DND-41 (cell line): ENCODE measurements at regions not wholly inside any gene's neighbourhood (a gene's known extent, or its start where the extent isn't known, plus 50 kb on each side); places are given as distances from the start of the nearest gene placed in this dataset.
A peak's percentile ranks its signal among the peaks of the same experiment; 100 is the strongest.

Source experiments
- ATAC-seq: fragments of 200-7000 bp; cut with Tn5 transposase; 3 replicates; pipeline ENCODE4 v1.9.1; 2021; ENCODE audit warnings: low read depth; ENCODE audit not compliant: insufficient read depth
- DNase-seq: peaks from one replicate; pipeline ENCODE4 v3.0.0-alpha.2; 2020
- H2AFZ ChIP-seq: 2 replicates; pipeline ENCODE4 v1.6.0; 2012; ENCODE audit warnings: low read depth, low read length
- H3K27ac ChIP-seq: 2 replicates; pipeline ENCODE4 v1.5.1; 2012; ENCODE audit warnings: low read length, inconsistent platforms
- H3K27me3 ChIP-seq: fragments of 200-600 bp; sonication (generic); 2 replicates; pipeline ENCODE4 v1.6.0; 2012; ENCODE audit warnings: low read length, mild to moderate bottlenecking, inconsistent platforms; ENCODE audit not compliant: insufficient read depth, poor library complexity
- H3K36me3 ChIP-seq: 2 replicates; pipeline ENCODE4 v1.5.1; 2012; ENCODE audit warnings: low read length, inconsistent platforms; ENCODE audit not compliant: insufficient read depth
- H3K4me1 ChIP-seq: 2 replicates; pipeline ENCODE4 v1.5.1; 2012; ENCODE audit warnings: mild to moderate bottlenecking, low read length; ENCODE audit not compliant: insufficient read depth
- H3K4me2 ChIP-seq: 2 replicates; pipeline ENCODE4 v1.6.0; 2012; ENCODE audit warnings: mild to moderate bottlenecking, moderate library complexity, low read length, inconsistent platforms; ENCODE audit not compliant: insufficient read depth
- H3K4me3 ChIP-seq, 2 experiments: fragments of 200-600 bp in 1 of 2; shearing (Covaris generic) in 1 of 2; 2 replicates each; pipeline ENCODE4 v1.5.1; 2012 to 2016; ENCODE audit warnings: inconsistent platforms in 2 of 2, low read length in 2 of 2, mild to moderate bottlenecking in 2 of 2, low read depth in 1 of 2, moderate library complexity in 1 of 2
- H3K79me2 ChIP-seq: 2 replicates; pipeline ENCODE4 v1.6.0; 2012; ENCODE audit warnings: low read length, inconsistent platforms; ENCODE audit not compliant: insufficient read depth
- H3K9ac ChIP-seq: 2 replicates; pipeline ENCODE4 v1.6.0; 2012; ENCODE audit warnings: low read depth, mild to moderate bottlenecking, inconsistent platforms, low read length, moderate library complexity
- H3K9me3 ChIP-seq: 2 replicates; pipeline ENCODE4 v1.5.1; 2012; ENCODE audit warnings: low read length, moderate library complexity, mild to moderate bottlenecking, inconsistent platforms; ENCODE audit not compliant: insufficient read depth, severe bottlenecking
- H4K20me1 ChIP-seq: 2 replicates; pipeline ENCODE4 v1.6.0; 2012; ENCODE audit warnings: low read length; ENCODE audit not compliant: insufficient read depth
- CTCF ChIP-seq: IDR thresholded peaks from 2 replicates; pipeline ENCODE4 v1.5.1; 2012; ENCODE audit warnings: borderline replicate concordance, low read length, moderate library complexity, mild to moderate bottlenecking; ENCODE audit not compliant: poor library complexity, severe bottlenecking; ENCODE audit errors: extremely low read depth
- EZH2 ChIP-seq: IDR thresholded peaks from 3 replicates; pipeline ENCODE4 v1.6.1; 2012; ENCODE audit warnings: borderline replicate concordance, low read depth, mild to moderate bottlenecking, moderate library complexity, low read length, inconsistent platforms; ENCODE audit not compliant: severe bottlenecking

- Histone ChIP-seq H3K9me3 (peaks cover 3% of the 10 kb centered on the region), H3K36me3 (no peaks in the 10 kb centered on the region), H3K9ac (no peak overlapping the region), H4K20me1 (no peaks in the 10 kb centered on the region; the same call in 1 of the 2 replicates), H3K4me2 (no peak overlapping the region), H3K4me3 (no peak overlapping the region), H3K79me2 (no peaks in the 10 kb centered on the region), H2AFZ (no peak overlapping the region), H3K4me1 (no peaks in the 10 kb centered on the region), H3K27me3 (no peaks in the 10 kb centered on the region), H3K27ac (no peak overlapping the region)
- ATAC-seq (no peak), DNase-seq (no peak)
- TF ChIP-seq CTCF: no peak
- TF ChIP-seq EZH2: no peak
These were observed 100.7 kb upstream of the ACTRT2 start for GRCh38 chr1:2920421-2921015.

- DNase-seq (peak; percentile 17), ATAC-seq (peak; percentile 66; the same call in 2 of the 3 replicates)
- no peaks in the 10 kb centered on the region for H3K27me3 ChIP-seq
- no peak overlapping the region for H3K4me2 ChIP-seq
- H3K36me3 ChIP-seq: no peaks in the 10 kb centered on the region
- no peak overlapping the region for H3K9ac ChIP-seq
- H4K20me1 ChIP-seq: no peaks in the 10 kb centered on the region; the same call in 1 of the 2 replicates
- H2AFZ ChIP-seq: no peak overlapping the region
- H3K4me1 ChIP-seq: no peaks in the 10 kb centered on the region
- H3K79me2 ChIP-seq: no peaks in the 10 kb centered on the region
- no peaks in the 10 kb centered on the region for H3K9me3 ChIP-seq
- peak; percentile 75 for TF ChIP-seq CTCF
- no peak for TF ChIP-seq EZH2
- no peak overlapping the region for H3K4me3 ChIP-seq
- no peak overlapping the region for H3K27ac ChIP-seq
These were observed 99.1 kb upstream of the ACTRT2 start for GRCh38 chr1:2921970-2922686.

GRCh38 chr1:2923351-2923750 lies 97.9 kb upstream of the ACTRT2 start:
- Histone ChIP-seq H3K9me3 (no peaks in the 10 kb centered on the region), H3K4me3 (no peak overlapping the region), H2AFZ (no peak overlapping the region), H4K20me1 (no peaks in the 10 kb centered on the region; the same call in 1 of the 2 replicates), H3K4me1 (no peaks in the 10 kb centered on the region), H3K27ac (no peak overlapping the region), H3K36me3 (no peaks in the 10 kb centered on the region), H3K79me2 (no peaks in the 10 kb centered on the region), H3K27me3 (no peaks in the 10 kb centered on the region), H3K9ac (no peak overlapping the region), H3K4me2 (no peak overlapping the region)
- no peak for ATAC-seq
- no peak for DNase-seq
- TF ChIP-seq CTCF: no peak
- no peak for TF ChIP-seq EZH2
